ENCODE measurements at regions not wholly inside any gene's neighbourhood (a gene's known extent, or its start where the extent isn't known, plus 50 kb on each side); places are given as distances from the start of the nearest gene placed in this dataset.
"Not testable (repeated sequence)": the region's sequence is repeated elsewhere in the genome, so short reads cannot be mapped to it uniquely, and the experiment has no call there.

DNA sequence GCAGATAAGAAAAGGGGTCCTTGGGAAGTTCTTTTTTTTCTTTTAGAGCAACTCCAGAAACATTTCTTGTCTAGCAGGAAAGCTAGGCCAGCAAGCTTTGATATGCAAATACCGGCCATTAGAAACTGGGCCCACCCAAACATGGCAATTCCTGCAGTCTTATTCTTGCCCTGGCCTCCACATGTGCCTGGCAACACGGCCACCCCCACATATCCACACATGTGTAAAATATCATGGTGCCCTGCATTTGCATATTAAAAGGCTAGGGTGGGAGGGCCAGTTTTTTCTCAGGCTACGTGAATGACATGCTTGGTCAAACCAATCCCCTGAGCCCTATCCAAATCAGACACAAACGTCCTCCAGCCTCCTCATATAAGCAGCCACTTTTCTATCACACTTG, 171.7 kb upstream of the ZCCHC13 start:
- DNase-seq (ENCODE audit: low read depth in 2 of 2), result no peak
- TF ChIP-seq, protein P1, sequence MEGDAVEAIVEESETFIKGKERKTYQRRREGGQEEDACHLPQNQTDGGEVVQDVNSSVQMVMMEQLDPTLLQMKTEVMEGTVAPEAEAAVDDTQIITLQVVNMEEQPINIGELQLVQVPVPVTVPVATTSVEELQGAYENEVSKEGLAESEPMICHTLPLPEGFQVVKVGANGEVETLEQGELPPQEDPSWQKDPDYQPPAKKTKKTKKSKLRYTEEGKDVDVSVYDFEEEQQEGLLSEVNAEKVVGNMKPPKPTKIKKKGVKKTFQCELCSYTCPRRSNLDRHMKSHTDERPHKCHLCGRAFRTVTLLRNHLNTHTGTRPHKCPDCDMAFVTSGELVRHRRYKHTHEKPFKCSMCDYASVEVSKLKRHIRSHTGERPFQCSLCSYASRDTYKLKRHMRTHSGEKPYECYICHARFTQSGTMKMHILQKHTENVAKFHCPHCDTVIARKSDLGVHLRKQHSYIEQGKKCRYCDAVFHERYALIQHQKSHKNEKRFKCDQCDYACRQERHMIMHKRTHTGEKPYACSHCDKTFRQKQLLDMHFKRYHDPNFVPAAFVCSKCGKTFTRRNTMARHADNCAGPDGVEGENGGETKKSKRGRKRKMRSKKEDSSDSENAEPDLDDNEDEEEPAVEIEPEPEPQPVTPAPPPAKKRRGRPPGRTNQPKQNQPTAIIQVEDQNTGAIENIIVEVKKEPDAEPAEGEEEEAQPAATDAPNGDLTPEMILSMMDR (IDR thresholded peaks at IDR 0.05; ENCODE audit: low read depth, low read length), result no peak
- H3K4me3 ChIP-seq (replicated peaks in 1 of 2; ENCODE audit: low read depth in 2 of 2, low read length in 2 of 2), result no peak overlapping the region

DNA sequence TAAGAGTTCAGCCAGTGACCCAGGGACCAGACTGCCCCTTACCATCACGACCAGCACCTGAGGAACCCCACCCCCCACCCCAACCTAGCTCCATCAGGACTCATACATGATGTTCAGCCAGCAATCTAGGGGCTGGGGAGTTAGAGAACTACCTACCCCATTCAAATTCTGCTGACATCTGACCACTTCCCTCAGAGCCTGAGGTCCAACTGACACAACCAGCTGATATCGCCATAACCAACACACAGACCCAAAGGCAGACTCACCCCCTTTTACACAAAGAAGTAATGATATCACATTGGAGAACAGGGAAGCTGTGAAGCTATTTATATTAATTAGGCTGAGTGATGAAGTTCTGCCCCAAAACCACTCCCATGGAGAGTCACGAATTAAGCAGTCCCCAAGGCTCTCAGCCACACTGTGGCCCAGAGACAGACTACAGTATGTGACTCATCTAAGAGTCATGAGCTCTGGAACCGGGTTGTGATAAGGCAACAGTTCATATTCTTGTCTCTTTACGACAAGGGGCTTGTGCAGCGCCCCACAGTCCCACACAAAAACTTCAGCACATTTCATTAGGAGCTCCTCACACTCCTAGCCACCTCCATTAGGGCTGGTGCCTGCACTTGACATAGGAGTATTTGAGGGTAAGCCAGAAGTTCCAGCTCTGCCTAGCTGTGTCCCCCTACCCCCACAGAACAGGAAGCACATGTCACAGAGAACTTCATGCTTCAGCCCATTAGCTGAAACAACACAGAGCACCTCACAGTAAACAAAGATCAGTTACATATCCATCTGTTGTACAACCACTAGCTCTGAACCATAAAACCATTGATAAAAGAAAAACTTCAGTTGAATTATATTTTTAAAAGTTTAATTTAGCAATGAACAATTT, 184.7 kb upstream of the ZCCHC13 start:
- DNase-seq (ENCODE audit: low read depth in 2 of 2), result peak; percentile 14 to 56
- TF ChIP-seq, protein P1 (IDR thresholded peaks at IDR 0.05; ENCODE audit: low read depth, low read length), result no peak
- no peak overlapping the region for H3K4me3 ChIP-seq (replicated peaks in 1 of 2; ENCODE audit: low read depth in 2 of 2, low read length in 2 of 2)

DNA sequence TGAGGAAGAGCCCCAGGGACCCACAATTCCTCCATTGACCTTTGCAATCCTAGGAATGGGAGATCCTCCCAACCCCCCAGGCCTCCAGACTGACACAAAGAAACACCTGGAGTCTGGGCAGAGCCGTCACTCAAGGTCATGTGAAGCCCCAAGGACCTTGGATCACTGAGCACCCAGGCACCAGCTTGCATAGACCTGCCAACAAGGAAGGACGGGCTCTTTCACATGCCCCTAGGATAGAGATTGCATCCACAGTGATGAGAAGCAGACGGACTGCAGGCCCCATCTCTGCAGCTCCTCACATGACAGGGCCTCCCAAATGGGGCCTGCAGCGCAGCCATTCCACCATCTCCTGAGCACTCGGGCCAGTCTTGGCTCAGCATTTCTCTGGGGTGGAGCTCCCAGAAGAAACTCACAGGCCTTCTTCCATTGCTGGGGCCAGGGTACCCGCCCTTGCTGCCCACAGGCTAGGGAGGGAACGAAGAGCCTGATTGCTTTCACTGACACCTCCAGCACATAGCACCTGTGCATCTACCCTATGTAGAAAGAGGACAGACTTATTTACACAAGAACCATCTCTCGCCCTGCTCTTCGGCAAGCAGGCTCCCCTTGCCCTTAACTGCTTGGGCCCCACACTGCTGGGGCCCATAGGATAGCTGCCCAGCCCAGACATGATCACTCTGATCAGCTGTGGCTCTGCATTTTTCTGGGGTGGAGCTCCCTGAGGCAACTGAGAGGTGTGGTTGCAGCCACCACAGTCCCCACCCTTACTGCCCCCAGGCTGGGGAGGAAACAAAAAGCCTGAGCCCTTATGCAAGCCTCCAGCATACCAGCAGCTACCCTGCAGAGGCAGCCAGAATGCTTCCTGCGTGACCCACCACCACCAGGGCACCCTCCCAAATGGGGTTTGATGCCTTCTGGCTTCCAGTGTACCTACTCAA, 185.7 kb upstream of the ZCCHC13 start:
- TF ChIP-seq, protein P1 (IDR thresholded peaks at IDR 0.05; ENCODE audit: low read depth, low read length), result no peak
- no peak overlapping the region for H3K4me3 ChIP-seq (replicated peaks in 1 of 2; ENCODE audit: low read depth in 2 of 2, low read length in 2 of 2)
- no peak for DNase-seq (ENCODE audit: low read depth in 2 of 2)

DNA sequence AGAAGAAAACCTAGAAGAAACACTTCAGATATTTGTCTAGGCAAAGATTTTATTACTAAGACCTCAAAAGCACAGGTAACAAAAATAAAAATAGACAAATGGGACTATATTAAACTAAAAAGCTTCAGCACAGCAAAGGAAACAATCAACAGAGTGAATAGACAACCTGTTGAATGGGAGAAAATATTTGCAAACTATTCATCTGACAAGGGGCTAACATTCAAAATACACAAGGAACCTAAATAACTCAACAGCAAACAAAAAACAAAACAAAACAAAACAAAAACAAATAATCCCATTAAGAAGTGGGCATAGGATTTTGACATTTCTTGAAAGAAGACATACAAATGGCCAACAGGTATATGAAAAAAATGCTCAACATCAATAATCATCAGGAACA, 192.7 kb upstream of the ZCCHC13 start:
- no peak for DNase-seq (ENCODE audit: low read depth in 2 of 2)
- no peak overlapping the region for H3K4me3 ChIP-seq (replicated peaks in 1 of 2; ENCODE audit: low read depth in 2 of 2, low read length in 2 of 2)
- TF ChIP-seq, protein P1 (IDR thresholded peaks at IDR 0.05; ENCODE audit: low read depth, low read length), result no peak

DNA sequence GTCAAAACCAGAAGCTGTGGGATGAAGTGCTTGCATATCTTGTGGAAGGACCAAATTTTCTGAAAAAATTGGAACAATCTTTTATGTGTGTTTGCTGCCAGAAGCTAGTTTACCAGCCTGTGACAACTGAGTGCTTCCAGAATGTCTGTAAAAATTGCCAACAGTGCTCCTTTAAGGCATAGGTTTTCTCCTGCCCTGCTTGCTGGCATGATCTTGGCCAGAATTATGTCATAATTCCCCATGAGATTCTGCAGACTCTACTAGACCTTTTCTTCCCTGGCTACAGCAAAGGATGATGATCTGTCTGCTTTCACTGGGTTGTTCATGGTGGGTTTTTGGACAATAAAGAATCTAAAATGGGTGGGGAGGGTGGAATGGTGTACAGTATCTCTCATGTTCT, 196.3 kb upstream of the ZCCHC13 start:
- no peak overlapping the region for H3K4me3 ChIP-seq (replicated peaks in 1 of 2; ENCODE audit: low read depth in 2 of 2, low read length in 2 of 2)
- TF ChIP-seq, protein P1 (IDR thresholded peaks at IDR 0.05; ENCODE audit: low read depth, low read length), result no peak
- DNase-seq (ENCODE audit: low read depth in 2 of 2), result no peak

DNA sequence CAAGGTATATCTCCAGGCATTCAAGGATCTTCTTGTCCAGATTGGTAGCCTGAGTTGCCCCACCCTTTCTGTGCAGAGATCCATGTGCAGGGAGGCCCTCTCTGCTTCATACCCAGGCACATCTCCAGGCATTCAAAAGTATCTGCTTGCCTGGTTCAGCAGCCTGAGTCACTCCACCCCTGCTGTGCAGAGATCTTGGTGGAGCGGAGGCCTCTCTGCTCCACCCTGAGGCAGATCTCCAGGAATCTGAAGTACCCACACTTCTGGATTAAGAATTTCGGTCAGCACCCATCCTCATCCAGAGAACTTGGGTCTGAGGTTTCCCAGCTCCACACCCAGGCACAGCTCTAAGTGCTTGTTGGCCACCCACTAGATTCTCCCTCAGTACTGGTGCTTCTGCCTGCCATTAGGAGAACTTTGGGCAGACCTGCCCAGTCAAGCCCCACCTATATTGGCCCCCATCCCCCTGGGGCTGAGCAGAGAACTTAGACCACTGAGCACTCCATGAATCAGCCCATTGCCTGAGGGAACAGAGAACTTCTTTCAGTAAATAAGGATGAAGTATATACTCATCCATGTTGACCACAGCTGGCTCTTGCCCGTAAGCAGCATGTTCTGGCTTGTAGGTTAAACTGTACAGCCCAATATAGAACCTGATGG, 199.5 kb upstream of the ZCCHC13 start:
- no peak overlapping the region for H3K4me3 ChIP-seq (replicated peaks in 1 of 2; ENCODE audit: low read depth in 2 of 2, low read length in 2 of 2)
- no peak for DNase-seq (ENCODE audit: low read depth in 2 of 2)
- TF ChIP-seq, protein P1 (IDR thresholded peaks at IDR 0.05; ENCODE audit: low read depth, low read length), result no peak

DNA sequence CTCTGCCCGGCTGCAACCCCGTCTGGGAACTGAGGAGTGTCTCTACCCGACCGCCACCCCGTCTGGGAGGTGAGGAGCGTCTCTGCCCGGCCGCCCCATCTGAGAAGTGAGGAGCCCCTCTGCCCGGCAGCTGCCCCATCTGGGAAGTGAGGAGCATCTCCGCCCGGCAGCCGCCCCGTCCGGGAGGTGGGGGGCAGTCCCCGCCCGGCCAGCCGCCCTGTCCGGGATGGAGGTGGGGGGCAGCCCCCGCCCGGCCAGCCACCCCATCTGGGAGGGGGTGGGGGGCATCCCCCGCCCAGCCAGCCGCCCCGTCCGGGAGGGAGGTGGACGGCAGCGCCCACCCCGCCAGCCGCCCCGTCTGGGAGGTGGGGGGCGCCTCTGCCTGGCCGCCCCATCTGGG, 205.6 kb upstream of the ZCCHC13 start:
- not testable (repeated sequence) for DNase-seq (ENCODE audit: low read depth in 2 of 2)

More for the DNA sequence above, 205.6 kb upstream of the ZCCHC13 start:
- H3K4me3 ChIP-seq (replicated peaks in 1 of 2; ENCODE audit: low read depth in 2 of 2, low read length in 2 of 2), result not testable (repeated sequence)

Data from cardiac fibroblast (primary cell).